Upper lobe of right lung (tissue), 1 donor: ENCODE measurements at regions not wholly inside any gene's neighbourhood (a gene's known extent, or its start where the extent isn't known, plus 50 kb on each side); places are given as distances from the start of the nearest gene placed in this dataset.

Source experiments
- ATAC-seq: fragments of 200-7000 bp; cut with Tn5 transposase; one replicate; pipeline ENCODE4 v1.9.1; 2020; ENCODE audit warnings: mild to moderate bottlenecking, moderate library complexity
- DNase-seq: peaks from one replicate; pipeline ENCODE4 v3.0.0-alpha.2; 2020
- H3K27ac ChIP-seq: fragments of 200-600 bp; one replicate; pipeline ENCODE4 v1.8.0; 2022
- H3K27me3 ChIP-seq: fragments of 200-600 bp; one replicate; pipeline ENCODE4 v1.8.0; 2022; ENCODE audit warnings: mild to moderate bottlenecking
- H3K36me3 ChIP-seq: fragments of 200-600 bp; one replicate; pipeline ENCODE4 v1.8.0; 2022
- H3K4me1 ChIP-seq: fragments of 200-600 bp; one replicate; pipeline ENCODE4 v1.8.0; 2022
- H3K4me3 ChIP-seq: fragments of 200-600 bp; one replicate; pipeline ENCODE4 v1.8.0; 2022; ENCODE audit warnings: mild to moderate bottlenecking
- H3K9me3 ChIP-seq: fragments of 200-600 bp; one replicate; pipeline ENCODE4 v1.8.0; 2022
- intact Hi-C: fragments of 100-400 bp; cut with DNase I; formaldehyde crosslinking; loops from one replicate; pipeline ENCODE4 v1.11.0; 2022
- TF ChIP-seq, protein P1 (sequence below): fragments of 200-600 bp; IDR thresholded peaks from one replicate; pipeline ENCODE4 v1.8.0; 2022; ENCODE audit warnings: antibody characterized with exemption
- donor health status: DM: no; HTN: yes; CAD: no; lungs with severe emphysema.

DNA sequence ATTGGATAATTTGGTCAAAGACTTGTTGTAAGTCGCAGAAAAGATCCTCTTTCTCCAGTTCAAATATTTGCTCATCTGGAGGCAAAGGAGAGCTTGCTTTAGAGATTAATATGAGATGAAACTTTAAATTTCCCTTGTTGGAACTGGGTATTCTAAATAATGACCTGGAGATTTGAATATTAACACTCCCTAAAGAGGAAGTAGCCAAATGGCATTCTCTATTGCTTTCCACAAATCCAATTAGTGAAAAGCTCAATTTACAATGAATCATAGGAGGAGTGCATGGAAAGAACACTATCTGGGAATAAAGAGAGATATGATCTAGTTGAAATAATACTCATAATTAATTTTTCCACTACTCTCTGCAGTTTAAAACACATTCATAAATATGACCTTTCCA is 641.6 kb upstream of the TENM4 start:
- ATAC-seq, result no peak
- H3K9me3 ChIP-seq, result no peaks in the 10 kb centered on the region
- H3K27ac ChIP-seq, result no peak overlapping the region
- no peaks in the 10 kb centered on the region for H3K27me3 ChIP-seq
- H3K4me3 ChIP-seq, result no peak overlapping the region
- H3K4me1 ChIP-seq, result no peaks in the 10 kb centered on the region
- DNase-seq, result no peak
- no peaks in the 10 kb centered on the region for H3K36me3 ChIP-seq
- TF ChIP-seq, protein P1, sequence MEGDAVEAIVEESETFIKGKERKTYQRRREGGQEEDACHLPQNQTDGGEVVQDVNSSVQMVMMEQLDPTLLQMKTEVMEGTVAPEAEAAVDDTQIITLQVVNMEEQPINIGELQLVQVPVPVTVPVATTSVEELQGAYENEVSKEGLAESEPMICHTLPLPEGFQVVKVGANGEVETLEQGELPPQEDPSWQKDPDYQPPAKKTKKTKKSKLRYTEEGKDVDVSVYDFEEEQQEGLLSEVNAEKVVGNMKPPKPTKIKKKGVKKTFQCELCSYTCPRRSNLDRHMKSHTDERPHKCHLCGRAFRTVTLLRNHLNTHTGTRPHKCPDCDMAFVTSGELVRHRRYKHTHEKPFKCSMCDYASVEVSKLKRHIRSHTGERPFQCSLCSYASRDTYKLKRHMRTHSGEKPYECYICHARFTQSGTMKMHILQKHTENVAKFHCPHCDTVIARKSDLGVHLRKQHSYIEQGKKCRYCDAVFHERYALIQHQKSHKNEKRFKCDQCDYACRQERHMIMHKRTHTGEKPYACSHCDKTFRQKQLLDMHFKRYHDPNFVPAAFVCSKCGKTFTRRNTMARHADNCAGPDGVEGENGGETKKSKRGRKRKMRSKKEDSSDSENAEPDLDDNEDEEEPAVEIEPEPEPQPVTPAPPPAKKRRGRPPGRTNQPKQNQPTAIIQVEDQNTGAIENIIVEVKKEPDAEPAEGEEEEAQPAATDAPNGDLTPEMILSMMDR, result no peak
- intact Hi-C loops, result no loop called here

DNA sequence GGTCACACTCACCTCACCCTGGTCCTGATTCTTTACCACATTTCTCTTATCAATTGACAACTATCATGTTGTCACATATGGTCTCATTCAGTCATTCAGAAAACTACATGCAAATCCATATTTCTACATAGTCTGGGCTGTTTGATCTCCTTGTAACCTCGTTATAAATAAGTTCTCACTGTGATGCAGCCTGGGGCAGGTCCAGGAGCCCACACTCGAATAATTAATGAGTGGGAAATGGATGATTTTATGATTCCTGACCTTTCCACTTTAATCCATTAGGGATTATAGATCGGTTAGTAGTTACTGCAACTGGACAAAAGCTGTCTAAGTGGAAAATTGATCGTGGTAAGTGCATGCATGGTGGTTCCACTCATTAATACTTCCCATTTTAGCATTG is 636.3 kb upstream of the TENM4 start:
- DNase-seq (no peak), ATAC-seq (no peak)
- intact Hi-C loops, result no loop called here
- Histone ChIP-seq H3K4me1 (no peaks in the 10 kb centered on the region), H3K4me3 (no peak overlapping the region), H3K27ac (no peak overlapping the region), H3K36me3 (no peaks in the 10 kb centered on the region), H3K9me3 (no peaks in the 10 kb centered on the region), H3K27me3 (no peaks in the 10 kb centered on the region)
- TF ChIP-seq, protein P1, result no peak

DNA sequence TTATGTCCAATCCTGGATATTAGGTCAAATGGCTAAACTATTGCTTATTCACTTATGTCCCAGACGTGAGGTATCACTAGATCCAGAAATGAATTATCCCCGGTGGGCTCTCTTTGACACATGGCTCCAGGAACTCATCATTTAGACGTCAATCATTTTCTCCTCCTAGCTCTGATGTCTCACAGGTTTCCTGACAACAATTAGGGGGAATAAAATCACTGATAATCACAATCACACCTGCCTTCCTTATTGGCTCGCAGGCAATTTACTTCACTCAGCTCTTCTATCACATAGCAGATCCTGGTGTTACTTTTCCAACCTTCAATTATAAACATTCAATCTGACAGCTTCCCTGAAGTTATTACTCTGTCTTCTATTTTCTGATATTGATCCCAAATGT is 634.0 kb upstream of the TENM4 start:
- H3K27me3 ChIP-seq, result no peaks in the 10 kb centered on the region
- ATAC-seq, result no peak
- H3K4me1 ChIP-seq, result no peaks in the 10 kb centered on the region
- no peak overlapping the region for H3K4me3 ChIP-seq
- intact Hi-C loops, result no loop called here
- no peaks in the 10 kb centered on the region for H3K9me3 ChIP-seq
- no peak for DNase-seq
- H3K36me3 ChIP-seq, result no peaks in the 10 kb centered on the region
- TF ChIP-seq, protein P1, result no peak
- H3K27ac ChIP-seq, result no peak overlapping the region

DNA sequence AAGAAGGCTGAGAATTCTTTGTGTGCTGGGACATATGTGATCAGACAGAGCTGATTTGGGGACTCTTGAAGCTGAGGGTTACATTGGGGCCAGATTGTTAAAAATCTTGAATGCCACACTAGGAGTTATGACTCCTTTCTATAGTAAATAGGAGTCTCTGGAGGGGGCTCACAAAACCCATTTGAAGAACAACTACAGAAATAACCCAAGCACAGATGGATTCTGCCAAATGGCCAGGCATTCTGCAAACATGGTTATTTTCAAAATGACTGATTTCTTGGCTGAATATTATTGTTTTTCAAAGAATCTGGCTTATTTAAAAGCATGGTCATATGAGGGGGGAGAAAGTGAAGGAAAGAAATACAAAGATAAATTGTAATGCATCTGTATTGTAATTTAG is 625.5 kb upstream of the TENM4 start:
- no peaks in the 10 kb centered on the region for H3K27me3 ChIP-seq
- H3K36me3 ChIP-seq, result no peaks in the 10 kb centered on the region
- DNase-seq, result no peak
- TF ChIP-seq, protein P1, result no peak
- H3K27ac ChIP-seq, result no peak overlapping the region
- no peaks in the 10 kb centered on the region for H3K4me1 ChIP-seq
- no peaks in the 10 kb centered on the region for H3K9me3 ChIP-seq
- no peak for ATAC-seq
- intact Hi-C loops, result no loop called here
- H3K4me3 ChIP-seq, result no peak overlapping the region

DNA sequence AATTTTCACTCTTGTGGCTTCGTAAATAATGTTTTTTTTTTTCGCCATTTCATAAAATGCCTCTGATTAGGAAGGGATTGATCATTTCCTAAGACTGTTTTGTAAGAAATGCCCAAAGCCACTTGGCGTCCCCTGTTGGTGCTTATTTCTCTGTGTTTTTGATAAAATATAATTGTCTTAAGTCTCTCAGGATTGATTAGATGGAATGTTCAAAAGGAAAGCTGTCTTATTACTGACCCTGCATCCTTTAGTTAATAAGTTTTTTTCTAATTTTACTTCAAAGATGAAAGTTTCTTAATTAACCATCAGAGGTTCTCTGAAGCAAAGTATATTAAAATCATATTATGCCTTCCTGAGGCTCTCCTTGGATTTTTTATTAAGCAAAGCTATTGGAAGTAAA is 624.3 kb upstream of the TENM4 start:
- H3K4me3 ChIP-seq, result no peak overlapping the region
- H3K4me1 ChIP-seq, result no peaks in the 10 kb centered on the region
- DNase-seq (no peak), ATAC-seq (no peak)
- intact Hi-C loops, result no loop called here
- no peaks in the 10 kb centered on the region for H3K36me3 ChIP-seq
- no peak overlapping the region for H3K27ac ChIP-seq
- TF ChIP-seq, protein P1, result no peak
- no peaks in the 10 kb centered on the region for H3K27me3 ChIP-seq
- H3K9me3 ChIP-seq, result no peaks in the 10 kb centered on the region

DNA sequence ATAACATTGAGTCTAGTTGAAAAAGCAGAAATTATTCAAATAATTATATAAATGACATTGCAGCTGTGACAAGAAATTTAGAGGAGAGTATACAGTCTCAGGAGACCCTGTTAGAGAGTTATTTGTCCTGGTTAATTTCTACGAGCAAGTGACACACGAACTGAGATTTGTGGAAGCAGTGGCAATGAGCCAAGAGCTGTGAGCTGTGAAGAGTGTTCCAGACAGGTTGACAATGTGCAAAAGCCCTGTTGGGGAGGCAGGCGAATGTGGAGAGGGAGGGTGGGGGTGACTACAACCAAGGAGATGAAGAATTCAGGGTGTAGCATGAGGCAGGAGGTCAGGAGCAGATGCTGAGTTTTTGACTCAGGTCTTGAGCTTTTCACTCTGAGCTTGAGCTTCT is 620.2 kb upstream of the TENM4 start:
- DNase-seq, result no peak
- no peak for ATAC-seq

More for the DNA sequence above, 620.2 kb upstream of the TENM4 start:
- Histone ChIP-seq H3K9me3 (no peaks in the 10 kb centered on the region), H3K27me3 (no peaks in the 10 kb centered on the region), H3K4me1 (no peaks in the 10 kb centered on the region), H3K36me3 (no peaks in the 10 kb centered on the region), H3K27ac (no peak overlapping the region), H3K4me3 (no peak overlapping the region)
- intact Hi-C loops, result no loop called here
- TF ChIP-seq, protein P1, result no peak
